ENCODE measurements at regions not wholly inside any gene's neighbourhood (a gene's known extent, or its start where the extent isn't known, plus 50 kb on each side); places are given as distances from the start of the nearest gene placed in this dataset.
"Not testable (repeated sequence)": the region's sequence is repeated elsewhere in the genome, so short reads cannot be mapped to it uniquely, and the experiment has no call there.

GRCh38 chr13:83101574-83102247, 780.6 kb downstream of the SLITRK1 start:
- H3K27me3 Mint-ChIP-seq; H3K9me3 ChIP-seq; CTCF ChIA-PET; H3K36me3 ChIP-seq (ENCODE audit: control insufficient read depth in 2 of 2, extremely low read depth in 1 of 2, insufficient read depth in 1 of 2, low read length in 1 of 2); ATAC-seq (replicated peaks in 1 of 4); H3K27ac ChIP-seq (ENCODE audit: low read length); H3K4me3 Mint-ChIP-seq; H3K27me3 ChIP-seq (replicated peaks in 1 of 2; ENCODE audit: control insufficient read depth in 2 of 2, extremely low read depth in 1 of 2, insufficient read depth in 2 of 2, low read length in 1 of 2); H3K36me3 Mint-ChIP-seq; POLR2A ChIA-PET; H3K4me1 ChIP-seq (ENCODE audit: control insufficient read depth in 1 of 2, extremely low read depth in 1 of 2, insufficient read depth in 2 of 2, low read length in 2 of 2); H3K4me1 Mint-ChIP-seq; DNase-seq; H3K27ac Mint-ChIP-seq; H3K4me3 ChIP-seq (ENCODE audit: control insufficient read depth in 1 of 2, extremely low read depth in 1 of 2, low read length in 1 of 2): not testable (repeated sequence)
- H3K9me3 Mint-ChIP-seq = peaks cover 2 to 17% (median 13%) of the 10 kb centered on the region in 3 donors
- WGBS (ENCODE audit: insufficient coverage) = 90% methylated on average over 2 of the region's 5 CpGs

DNA sequence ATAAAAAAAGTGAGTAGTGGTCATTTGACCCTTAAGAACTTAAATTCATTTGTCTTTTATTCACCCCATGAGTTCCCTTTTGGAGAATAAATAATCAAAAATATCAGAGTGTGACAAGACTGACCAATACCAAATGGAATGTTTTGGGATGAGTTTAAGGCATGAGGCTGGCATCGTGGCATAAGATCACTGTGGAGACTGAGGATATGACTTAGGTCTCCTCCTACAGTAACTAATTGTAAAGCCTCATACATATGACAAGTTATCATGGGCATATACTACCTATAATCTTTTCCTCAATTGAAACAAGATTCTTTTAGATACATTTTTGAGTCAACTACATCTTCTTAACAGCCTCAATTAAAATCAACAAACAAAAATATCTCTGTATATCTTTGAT, 782.0 kb downstream of the SLITRK1 start:
- Mint-ChIP-seq H3K4me1 (no peaks in the 10 kb centered on the region), H3K27me3 (no peaks in the 10 kb centered on the region), H3K4me3 (no peak overlapping the region), H3K27ac (no peak overlapping the region), H3K9me3 (peaks cover 5 to 24% (median 12%) of the 10 kb centered on the region in 3 donors), H3K36me3 (no peaks in the 10 kb centered on the region)
- Histone ChIP-seq H3K27ac (ENCODE audit: low read length) (no peak overlapping the region), H3K4me1 (ENCODE audit: control insufficient read depth in 1 of 2, extremely low read depth in 1 of 2, insufficient read depth in 2 of 2, low read length in 2 of 2) (no peaks in the 10 kb centered on the region), H3K4me3 (ENCODE audit: control insufficient read depth in 1 of 2, extremely low read depth in 1 of 2, low read length in 1 of 2) (no peak overlapping the region), H3K27me3 (replicated peaks in 1 of 2; ENCODE audit: control insufficient read depth in 2 of 2, extremely low read depth in 1 of 2, insufficient read depth in 2 of 2, low read length in 1 of 2) (no peaks in the 10 kb centered on the region), H3K36me3 (ENCODE audit: control insufficient read depth in 2 of 2, extremely low read depth in 1 of 2, insufficient read depth in 1 of 2, low read length in 1 of 2) (no peaks in the 10 kb centered on the region), H3K9me3 (no peaks in the 10 kb centered on the region)
- no peak for DNase-seq
- no peak for ATAC-seq (replicated peaks in 1 of 4)
- ChIA-PET POLR2A (no interaction called here), CTCF (no interaction called here)
- no CpG with 5 or more reads among the region's 1 CpG for WGBS (ENCODE audit: insufficient coverage)

DNA sequence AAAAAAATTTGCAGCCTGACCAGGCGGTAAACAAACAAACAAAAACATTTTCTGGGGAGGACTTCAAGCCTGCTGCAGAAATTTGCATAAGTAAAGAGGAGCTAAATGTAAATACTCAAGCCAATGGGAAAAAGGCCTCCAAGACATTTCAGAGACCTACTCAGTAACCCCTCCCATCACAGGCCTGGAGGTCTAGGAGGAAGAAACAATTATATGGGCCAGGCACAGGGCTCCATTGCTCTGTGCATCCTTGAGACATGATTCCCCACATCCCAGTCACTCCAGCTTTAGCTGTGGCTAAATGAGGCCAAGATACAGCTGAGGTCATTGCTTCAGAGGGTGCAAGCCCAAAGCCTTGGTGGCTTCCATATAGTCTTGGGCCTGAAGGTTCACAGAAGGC, 793.4 kb downstream of the SLITRK1 start:
- no CpG with 5 or more reads among the region's 1 CpG for WGBS (ENCODE audit: insufficient coverage)

DNA sequence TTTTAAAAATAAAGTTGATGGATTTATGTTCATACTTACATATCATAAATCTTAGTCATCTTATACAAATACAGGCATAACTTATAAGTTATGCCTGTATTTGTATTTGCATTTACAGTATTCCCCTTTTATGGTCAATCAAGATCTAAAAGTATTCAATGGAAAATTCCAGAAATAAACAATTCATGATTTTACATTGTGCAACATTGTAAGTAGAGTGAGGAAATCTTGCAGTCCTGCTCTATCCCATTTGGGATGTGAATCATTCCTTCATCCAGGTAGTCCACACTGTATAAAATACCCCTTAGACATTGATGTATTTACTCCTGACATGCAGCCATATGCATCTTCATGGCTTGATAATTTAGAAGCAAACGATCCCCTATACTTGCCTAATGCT, 795.3 kb downstream of the SLITRK1 start:
- WGBS (ENCODE audit: insufficient coverage) = no CpG with 5 or more reads among the region's 1 CpG
- Mint-ChIP-seq H3K4me1 (no peaks in the 10 kb centered on the region), H3K4me3 (no peak overlapping the region), H3K36me3 (no peaks in the 10 kb centered on the region), H3K27ac (no peak overlapping the region), H3K27me3 (no peaks in the 10 kb centered on the region), H3K9me3 (peaks cover 5 to 37% (median 20%) of the 10 kb centered on the region in 3 donors)
- Histone ChIP-seq H3K27ac (ENCODE audit: low read length) (no peak overlapping the region), H3K27me3 (replicated peaks in 1 of 2; ENCODE audit: control insufficient read depth in 2 of 2, extremely low read depth in 1 of 2, insufficient read depth in 2 of 2, low read length in 1 of 2) (no peaks in the 10 kb centered on the region), H3K4me1 (ENCODE audit: control insufficient read depth in 1 of 2, extremely low read depth in 1 of 2, insufficient read depth in 2 of 2, low read length in 2 of 2) (no peaks in the 10 kb centered on the region), H3K9me3 (no peaks in the 10 kb centered on the region), H3K4me3 (ENCODE audit: control insufficient read depth in 1 of 2, extremely low read depth in 1 of 2, low read length in 1 of 2) (no peak overlapping the region), H3K36me3 (ENCODE audit: control insufficient read depth in 2 of 2, extremely low read depth in 1 of 2, insufficient read depth in 1 of 2, low read length in 1 of 2) (no peaks in the 10 kb centered on the region)
- CTCF ChIA-PET = no interaction called here
- ATAC-seq (replicated peaks in 1 of 4) = no peak
- no peak for DNase-seq
- POLR2A ChIA-PET = no interaction called here

More for the DNA sequence above, 793.4 kb downstream of the SLITRK1 start:
- Histone ChIP-seq H3K27ac (ENCODE audit: low read length) (no peak overlapping the region), H3K4me3 (ENCODE audit: control insufficient read depth in 1 of 2, extremely low read depth in 1 of 2, low read length in 1 of 2) (no peak overlapping the region), H3K27me3 (replicated peaks in 1 of 2; ENCODE audit: control insufficient read depth in 2 of 2, extremely low read depth in 1 of 2, insufficient read depth in 2 of 2, low read length in 1 of 2) (no peaks in the 10 kb centered on the region), H3K36me3 (ENCODE audit: control insufficient read depth in 2 of 2, extremely low read depth in 1 of 2, insufficient read depth in 1 of 2, low read length in 1 of 2) (no peaks in the 10 kb centered on the region), H3K9me3 (no peaks in the 10 kb centered on the region), H3K4me1 (ENCODE audit: control insufficient read depth in 1 of 2, extremely low read depth in 1 of 2, insufficient read depth in 2 of 2, low read length in 2 of 2) (no peaks in the 10 kb centered on the region)
- no peaks in the 10 kb centered on the region for H3K27me3 Mint-ChIP-seq
- no peak overlapping the region for H3K27ac Mint-ChIP-seq
- ATAC-seq (replicated peaks in 1 of 4) (no peak), DNase-seq (no peak)
- no peaks in the 10 kb centered on the region for H3K4me1 Mint-ChIP-seq
- H3K36me3 Mint-ChIP-seq = no peaks in the 10 kb centered on the region
- ChIA-PET POLR2A (no interaction called here), CTCF (no interaction called here)
- H3K9me3 Mint-ChIP-seq = peaks cover 5 to 32% (median 21%) of the 10 kb centered on the region in 3 donors
- no peak overlapping the region for H3K4me3 Mint-ChIP-seq

- no peaks in the 10 kb centered on the region for H3K9me3 ChIP-seq
- no peak overlapping the region for H3K4me3 Mint-ChIP-seq
- CTCF ChIA-PET = no interaction called here
- no peaks in the 10 kb centered on the region for H3K27me3 ChIP-seq (replicated peaks in 1 of 2; ENCODE audit: control insufficient read depth in 2 of 2, extremely low read depth in 1 of 2, insufficient read depth in 2 of 2, low read length in 1 of 2)
- no peaks in the 10 kb centered on the region for H3K27me3 Mint-ChIP-seq
- no peak for ATAC-seq (replicated peaks in 1 of 4)
- no peak overlapping the region for H3K27ac Mint-ChIP-seq
- POLR2A ChIA-PET = no interaction called here
- H3K4me3 ChIP-seq (ENCODE audit: control insufficient read depth in 1 of 2, extremely low read depth in 1 of 2, low read length in 1 of 2) = no peak overlapping the region
- H3K36me3 Mint-ChIP-seq = no peaks in the 10 kb centered on the region
- no peak overlapping the region for H3K27ac ChIP-seq (ENCODE audit: low read length)
- H3K36me3 ChIP-seq (ENCODE audit: control insufficient read depth in 2 of 2, extremely low read depth in 1 of 2, insufficient read depth in 1 of 2, low read length in 1 of 2) = no peaks in the 10 kb centered on the region
- H3K4me1 Mint-ChIP-seq = no peaks in the 10 kb centered on the region
- no peaks in the 10 kb centered on the region for H3K4me1 ChIP-seq (ENCODE audit: control insufficient read depth in 1 of 2, extremely low read depth in 1 of 2, insufficient read depth in 2 of 2, low read length in 2 of 2)
- peaks cover 5 to 31% (median 15%) of the 10 kb centered on the region in 3 donors for H3K9me3 Mint-ChIP-seq
- DNase-seq = no peak
These were observed 796.2 kb downstream of the SLITRK1 start for GRCh38 chr13:83086088-83086487.

GRCh38 chr13:83085186-83085900, 796.9 kb downstream of the SLITRK1 start:
- Histone ChIP-seq H3K4me1 (ENCODE audit: control insufficient read depth in 1 of 2, extremely low read depth in 1 of 2, insufficient read depth in 2 of 2, low read length in 2 of 2) (no peaks in the 10 kb centered on the region), H3K36me3 (ENCODE audit: control insufficient read depth in 2 of 2, extremely low read depth in 1 of 2, insufficient read depth in 1 of 2, low read length in 1 of 2) (no peaks in the 10 kb centered on the region), H3K27ac (ENCODE audit: low read length) (no peak overlapping the region), H3K27me3 (replicated peaks in 1 of 2; ENCODE audit: control insufficient read depth in 2 of 2, extremely low read depth in 1 of 2, insufficient read depth in 2 of 2, low read length in 1 of 2) (no peaks in the 10 kb centered on the region), H3K4me3 (ENCODE audit: control insufficient read depth in 1 of 2, extremely low read depth in 1 of 2, low read length in 1 of 2) (no peak overlapping the region), H3K9me3 (no peaks in the 10 kb centered on the region)
- no peak for DNase-seq
- H3K27ac Mint-ChIP-seq = no peak overlapping the region
- H3K36me3 Mint-ChIP-seq = no peaks in the 10 kb centered on the region
- H3K4me3 Mint-ChIP-seq = no peak overlapping the region
- H3K27me3 Mint-ChIP-seq = no peaks in the 10 kb centered on the region
- peaks cover 5 to 28% (median 7%) of the 10 kb centered on the region in 3 donors for H3K9me3 Mint-ChIP-seq
- WGBS (ENCODE audit: insufficient coverage) = no CpG with 5 or more reads among the region's 2 CpGs
- H3K4me1 Mint-ChIP-seq = no peaks in the 10 kb centered on the region
- ChIA-PET POLR2A (no interaction called here), CTCF (no interaction called here)
- ATAC-seq (replicated peaks in 1 of 4) = no peak
